ENCODE measurements at regions not wholly inside any gene's neighbourhood (a gene's known extent, or its start where the extent isn't known, plus 50 kb on each side); places are given as distances from the start of the nearest gene placed in this dataset.

GRCh38 chr6:48670546-48670945 lies 559.5 kb upstream of the PTCHD4 start:
- TF ChIP-seq CTCF (IDR thresholded peaks at IDR 0.05; ENCODE audit: low read length) (no peak), EZH2 (IDR thresholded peaks at IDR 0.05; ENCODE audit: borderline replicate concordance, low read length) (no peak)

Measured in OCI-LY1 (cell line).